ENCODE measurements at regions not wholly inside any gene's neighbourhood (a gene's known extent, or its start where the extent isn't known, plus 50 kb on each side); places are given as distances from the start of the nearest gene placed in this dataset.

- Histone ChIP-seq H3K9ac (no peak overlapping the region), H3K4me2 (ENCODE audit: unreplicated experiment) (no peak overlapping the region), H3K4me1 (ENCODE audit: insufficient read depth) (peaks cover 21% of the 10 kb centered on the region), H3K27me3 (replicated peaks; ENCODE audit: insufficient read depth) (no peaks in the 10 kb centered on the region), H3K36me3 (ENCODE audit: low read depth) (no peaks in the 10 kb centered on the region), H2AFZ (no peak overlapping the region), H3K9me2 (ENCODE audit: insufficient read depth) (no peaks in the 10 kb centered on the region), H4K20me1 (ENCODE audit: insufficient read depth) (no peaks in the 10 kb centered on the region), H3F3A (ENCODE audit: insufficient read depth) (peaks cover 9% of the 10 kb centered on the region), H3K27ac (no peak overlapping the region), H3K9me3 (ENCODE audit: low read depth) (no peaks in the 10 kb centered on the region), H3K4me3 (no peak overlapping the region), H3K79me2 (ENCODE audit: insufficient read depth) (no peaks in the 10 kb centered on the region)
- no peak for DNase-seq
- no peak for TF ChIP-seq EZH2 (IDR thresholded peaks at IDR 0.05; ENCODE audit: insufficient read depth, poor library complexity, severe bottlenecking)
- no peak for TF ChIP-seq EZH2phosphoT487 (IDR thresholded peaks at IDR 0.05; ENCODE audit: insufficient read depth, low read depth)
- WGBS, 2 experiments (ENCODE audit: low coverage in 1 of 2, low lambda C conversion rate in 2 of 2, missing lambda C conversion rate in 2 of 2) = 66 to 67% methylated on average over 5 of the region's 5 CpGs
- in situ Hi-C loops (cut with MboI) = no loop called here
Observed at GRCh38 chr13:50153876-50154275, 138.6 kb downstream of the KCNRG start.

- TF ChIP-seq EZH2phosphoT487 (IDR thresholded peaks at IDR 0.05; ENCODE audit: insufficient read depth, low read depth) (no peak), EZH2 (IDR thresholded peaks at IDR 0.05; ENCODE audit: insufficient read depth, poor library complexity, severe bottlenecking) (no peak)
- Histone ChIP-seq H3K4me2 (ENCODE audit: unreplicated experiment) (no peak overlapping the region), H3K79me2 (ENCODE audit: insufficient read depth) (no peaks in the 10 kb centered on the region), H3K27me3 (replicated peaks; ENCODE audit: insufficient read depth) (no peaks in the 10 kb centered on the region), H3F3A (ENCODE audit: insufficient read depth) (peaks cover 9% of the 10 kb centered on the region), H3K36me3 (ENCODE audit: low read depth) (no peaks in the 10 kb centered on the region), H3K9me2 (ENCODE audit: insufficient read depth) (no peaks in the 10 kb centered on the region), H2AFZ (no peak overlapping the region), H3K9ac (no peak overlapping the region), H3K27ac (no peak overlapping the region), H3K4me1 (ENCODE audit: insufficient read depth) (peaks cover 21% of the 10 kb centered on the region), H3K9me3 (ENCODE audit: low read depth) (no peaks in the 10 kb centered on the region), H4K20me1 (ENCODE audit: insufficient read depth) (no peaks in the 10 kb centered on the region), H3K4me3 (no peak overlapping the region)
- WGBS, 2 experiments (ENCODE audit: low coverage in 1 of 2, low lambda C conversion rate in 2 of 2, missing lambda C conversion rate in 2 of 2) = 92 to 100% methylated on average over 1 of the region's 1 CpG
- in situ Hi-C loops (cut with MboI) = no loop called here
- no peak for DNase-seq
Observed at GRCh38 chr13:50154697-50155096, 139.5 kb downstream of the KCNRG start.

- no peaks in the 10 kb centered on the region for H4K20me1 ChIP-seq (ENCODE audit: insufficient read depth)
- peaks cover 6% of the 10 kb centered on the region; the same call in 1 of the 2 replicates for H3K9me2 ChIP-seq (ENCODE audit: insufficient read depth)
- TF ChIP-seq EZH2phosphoT487 (IDR thresholded peaks at IDR 0.05; ENCODE audit: insufficient read depth, low read depth) = no peak
- no peak for TF ChIP-seq EZH2 (IDR thresholded peaks at IDR 0.05; ENCODE audit: insufficient read depth, poor library complexity, severe bottlenecking)
- no peaks in the 10 kb centered on the region for H3K9me3 ChIP-seq (ENCODE audit: low read depth)
- H3K4me3 ChIP-seq = no peak overlapping the region
- whole genome bisulfite sequencing, 2 experiments (ENCODE audit: low coverage in 1 of 2, low lambda C conversion rate in 2 of 2, missing lambda C conversion rate in 2 of 2) = 82 to 100% methylated on average over 1 of the region's 1 CpG
- peak; percentile 82 for DNase-seq
- H3K27me3 ChIP-seq (replicated peaks; ENCODE audit: insufficient read depth) = no peaks in the 10 kb centered on the region
- H3K27ac ChIP-seq = peak overlapping the region; percentile 30; the same call in 1 of the 2 replicates
- no peak overlapping the region for H3K9ac ChIP-seq
- H3F3A ChIP-seq (ENCODE audit: insufficient read depth) = peaks cover 9% of the 10 kb centered on the region
- in situ Hi-C loops (cut with MboI) = no loop called here
- H3K4me2 ChIP-seq (ENCODE audit: unreplicated experiment) = peak overlapping the region; percentile 16
- H2AFZ ChIP-seq = no peak overlapping the region
- peaks cover 31% of the 10 kb centered on the region for H3K4me1 ChIP-seq (ENCODE audit: insufficient read depth)
- H3K79me2 ChIP-seq (ENCODE audit: insufficient read depth) = no peaks in the 10 kb centered on the region
- no peaks in the 10 kb centered on the region for H3K36me3 ChIP-seq (ENCODE audit: low read depth)
Observed at GRCh38 chr13:50156140-50156539, 140.9 kb downstream of the KCNRG start.

GRCh38 chr13:50156561-50157127 is 141.4 kb downstream of the KCNRG start:
- Histone ChIP-seq H2AFZ (no peak overlapping the region), H3K79me2 (ENCODE audit: insufficient read depth) (no peaks in the 10 kb centered on the region), H3K27ac (peak overlapping the region; percentile 30; the same call in 1 of the 2 replicates), H3K4me3 (no peak overlapping the region), H3K9me3 (ENCODE audit: low read depth) (no peaks in the 10 kb centered on the region), H3K27me3 (replicated peaks; ENCODE audit: insufficient read depth) (no peaks in the 10 kb centered on the region), H3K4me2 (ENCODE audit: unreplicated experiment) (peak overlapping the region; percentile 16), H4K20me1 (ENCODE audit: insufficient read depth) (no peaks in the 10 kb centered on the region), H3F3A (ENCODE audit: insufficient read depth) (peaks cover 9% of the 10 kb centered on the region), H3K4me1 (ENCODE audit: insufficient read depth) (peaks cover 32% of the 10 kb centered on the region), H3K9ac (no peak overlapping the region), H3K36me3 (ENCODE audit: low read depth) (no peaks in the 10 kb centered on the region), H3K9me2 (ENCODE audit: insufficient read depth) (peaks cover 6% of the 10 kb centered on the region; the same call in 1 of the 2 replicates)
- DNase-seq = no peak
- WGBS, 2 experiments (ENCODE audit: low coverage in 1 of 2, low lambda C conversion rate in 2 of 2, missing lambda C conversion rate in 2 of 2) = 48 to 49% methylated on average over 5 of the region's 5 CpGs
- in situ Hi-C loops (cut with MboI) = no loop called here
- TF ChIP-seq EZH2 (IDR thresholded peaks at IDR 0.05; ENCODE audit: insufficient read depth, poor library complexity, severe bottlenecking) = no peak
- no peak for TF ChIP-seq EZH2phosphoT487 (IDR thresholded peaks at IDR 0.05; ENCODE audit: insufficient read depth, low read depth)

Measured in GM23248 (cell line).